PC-9 (cell line): ENCODE measurements at regions not wholly inside any gene's neighbourhood (a gene's known extent, or its start where the extent isn't known, plus 50 kb on each side); places are given as distances from the start of the nearest gene placed in this dataset.

Experiments
- CTCF ChIP-seq: fragments of 200-600 bp; sonication (generic); conservative IDR thresholded peaks from 2 replicates; pipeline ENCODE4 v1.6.1; 2017; ENCODE audit warnings: mixed run types, antibody characterized with exemption, mild to moderate bottlenecking, moderate library complexity
- EZH2 ChIP-seq: fragments of 200-600 bp; sonication (generic); IDR thresholded peaks from 2 replicates; pipeline ENCODE4 v1.8.0; 2017; ENCODE audit warnings: antibody characterized with exemption, low read depth

- TF ChIP-seq CTCF (no peak), EZH2 (no peak)
Observed at GRCh38 chr9:25891527-25891926, 213.3 kb upstream of the TUSC1 start.
